Endothelial cell of umbilical vein (primary cell): ENCODE measurements at regions not wholly inside any gene's neighbourhood (a gene's known extent, or its start where the extent isn't known, plus 50 kb on each side); places are given as distances from the start of the nearest gene placed in this dataset.

Experiments used
- CTCF ChIP-seq, 2 donors: IDR thresholded peaks; 1 replicate in 1 of 2; 2 replicates in 1 of 2; pipeline ENCODE4 v1.5.1; 2011; ENCODE audit warnings: low read length in 2 of 2, mild to moderate bottlenecking in 2 of 2, moderate library complexity in 2 of 2, control low read depth in 1 of 2, inconsistent platforms in 1 of 2, low read depth in 1 of 2; ENCODE audit not compliant: insufficient read depth in 1 of 2; ENCODE audit errors: extremely low read depth in 1 of 2
- EZH2 ChIP-seq: IDR thresholded peaks from 2 replicates; pipeline ENCODE4 v1.6.1; 2012; ENCODE audit warnings: borderline replicate concordance, low read depth, mild to moderate bottlenecking, moderate library complexity, low read length, inconsistent platforms; ENCODE audit not compliant: severe bottlenecking
- FOS ChIP-seq: IDR thresholded peaks from 2 replicates; pipeline ENCODE4 v1.6.1; 2011; ENCODE audit warnings: mild to moderate bottlenecking, low read length, moderate library complexity, borderline replicate concordance; ENCODE audit not compliant: insufficient read depth
- GATA2 ChIP-seq: IDR thresholded peaks from 2 replicates; pipeline ENCODE4 v1.7.0; 2011; ENCODE audit warnings: low read depth, mild to moderate bottlenecking, moderate library complexity, mixed read lengths, low read length; ENCODE audit not compliant: insufficient read length, insufficient read depth
- MYC ChIP-seq: IDR thresholded peaks from one replicate; pipeline ENCODE4 v1.6.1; 2011; ENCODE audit warnings: mild to moderate bottlenecking, low read depth, low read length
- POLR2A ChIP-seq: IDR thresholded peaks from 2 replicates; pipeline ENCODE4 v1.6.1; 2012; ENCODE audit warnings: low read depth, mild to moderate bottlenecking, control low read depth, low read length
- POLR2AphosphoS5 ChIP-seq: IDR thresholded peaks from 2 replicates; pipeline ENCODE4 v1.6.1; 2012; ENCODE audit warnings: low read depth, mild to moderate bottlenecking, control low read depth, low read length, moderate library complexity; ENCODE audit not compliant: insufficient read depth
- TF ChIP-seq, protein P1 (sequence below): IDR thresholded peaks from 2 replicates; pipeline ENCODE4 v1.6.1; 2011; ENCODE audit not compliant: insufficient read depth, insufficient read length

DNA sequence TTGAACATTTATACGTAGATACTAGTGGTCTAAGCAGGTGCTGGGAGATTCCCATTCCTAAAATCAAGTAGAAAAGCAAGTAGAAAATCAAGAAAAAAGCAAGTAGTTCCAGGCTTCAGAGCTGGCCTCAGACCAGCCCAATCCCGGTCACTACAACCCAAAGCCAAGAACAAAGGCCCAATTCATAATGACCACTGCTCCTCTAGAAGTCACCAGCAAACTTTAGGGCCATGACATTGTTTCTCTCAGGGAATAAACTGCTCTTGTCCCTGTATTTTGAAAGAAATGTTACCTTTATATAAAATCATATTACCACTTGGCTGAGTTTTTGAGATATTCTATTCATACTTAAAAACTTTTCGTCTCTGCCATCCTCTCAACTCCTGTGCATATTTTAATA is 106.3 kb upstream of the IL12A start:
- TF ChIP-seq CTCF (IDR thresholded peaks at IDR 0.05; ENCODE audit: extremely low read depth in 1 of 2, insufficient read depth in 1 of 2, low read depth in 1 of 2, low read length in 2 of 2) (no peak), EZH2 (no peak), POLR2A (no peak), MYC (no peak), GATA2 (no peak), POLR2AphosphoS5 (no peak), FOS (no peak)
- TF ChIP-seq, protein P1, sequence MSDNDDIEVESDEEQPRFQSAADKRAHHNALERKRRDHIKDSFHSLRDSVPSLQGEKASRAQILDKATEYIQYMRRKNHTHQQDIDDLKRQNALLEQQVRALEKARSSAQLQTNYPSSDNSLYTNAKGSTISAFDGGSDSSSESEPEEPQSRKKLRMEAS: no peak
